Tibial artery (tissue), 4 donors: ENCODE measurements at regions not wholly inside any gene's neighbourhood (a gene's known extent, or its start where the extent isn't known, plus 50 kb on each side); places are given as distances from the start of the nearest gene placed in this dataset.

Experiments
- DNase-seq, 2 donors: peaks; one replicate each; pipeline ENCODE4 v3.0.0-alpha.2; 2019
- H3K27ac ChIP-seq, 2 donors: fragments of 200-600 bp; sonication (generic) in 1 of 2; 1 replicate in 1 of 2; 2 replicates in 1 of 2; pipeline ENCODE4 v1.5.1; 2018 to 2019; ENCODE audit warnings: mild to moderate bottlenecking in 1 of 2
- H3K27me3 ChIP-seq, 2 donors: fragments of 200-600 bp; sonication (generic) in 1 of 2; one replicate each; pipeline versions ENCODE4 v1.5.1 to v1.6.0; 2016 to 2019
- H3K36me3 ChIP-seq, 3 donors: fragments of 200-600 bp; sonication (generic) in 2 of 3; one replicate each; pipeline ENCODE4 v1.5.1; 2016 to 2019; ENCODE audit warnings: mild to moderate bottlenecking in 2 of 3
- H3K4me1 ChIP-seq, 4 donors: fragments of 200-600 bp; sonication (generic) in 2 of 4; 1 replicate in 3 of 4; 2 replicates in 1 of 4; pipeline ENCODE4 v1.5.1; 2016 to 2019
- H3K4me3 ChIP-seq, 2 donors: fragments of 200-600 bp; sonication (generic) in 1 of 2; 1 replicate in 1 of 2; 2 replicates in 1 of 2; pipeline ENCODE4 v1.5.1; 2018 to 2019; ENCODE audit warnings: mild to moderate bottlenecking in 2 of 2
- H3K9me3 ChIP-seq, 3 donors: fragments of 200-600 bp; sonication (generic) in 1 of 3; one replicate each; pipeline ENCODE4 v1.5.1; 2016 to 2019
- intact Hi-C: fragments of 100-400 bp; cut with DNase I; formaldehyde crosslinking; loops from one replicate; pipeline ENCODE4 v1.15.0; 2023; ENCODE audit warnings: low total_unique reads
- TF ChIP-seq, protein P1 (sequence below), 2 experiments: fragments of 200-600 bp in 1 of 2; fragments of 450-650 bp in 1 of 2; IDR thresholded peaks; one replicate each; pipeline ENCODE4 v1.5.1; 2017 to 2019; ENCODE audit warnings: antibody characterized with exemption in 2 of 2, mild to moderate bottlenecking in 1 of 2, moderate library complexity in 1 of 2

GRCh38 chr5:135102716-135103574, 68.9 kb upstream of the PITX1 start:
- intact Hi-C loops = no loop called here
- Histone ChIP-seq H3K9me3 (no peaks in the 10 kb centered on the region), H3K27ac (no peak overlapping the region), H3K4me1 (no peaks in the 10 kb centered on the region), H3K27me3 (no peaks in the 10 kb centered on the region), H3K4me3 (no peak overlapping the region), H3K36me3 (no peaks in the 10 kb centered on the region)
- TF ChIP-seq, protein P1, sequence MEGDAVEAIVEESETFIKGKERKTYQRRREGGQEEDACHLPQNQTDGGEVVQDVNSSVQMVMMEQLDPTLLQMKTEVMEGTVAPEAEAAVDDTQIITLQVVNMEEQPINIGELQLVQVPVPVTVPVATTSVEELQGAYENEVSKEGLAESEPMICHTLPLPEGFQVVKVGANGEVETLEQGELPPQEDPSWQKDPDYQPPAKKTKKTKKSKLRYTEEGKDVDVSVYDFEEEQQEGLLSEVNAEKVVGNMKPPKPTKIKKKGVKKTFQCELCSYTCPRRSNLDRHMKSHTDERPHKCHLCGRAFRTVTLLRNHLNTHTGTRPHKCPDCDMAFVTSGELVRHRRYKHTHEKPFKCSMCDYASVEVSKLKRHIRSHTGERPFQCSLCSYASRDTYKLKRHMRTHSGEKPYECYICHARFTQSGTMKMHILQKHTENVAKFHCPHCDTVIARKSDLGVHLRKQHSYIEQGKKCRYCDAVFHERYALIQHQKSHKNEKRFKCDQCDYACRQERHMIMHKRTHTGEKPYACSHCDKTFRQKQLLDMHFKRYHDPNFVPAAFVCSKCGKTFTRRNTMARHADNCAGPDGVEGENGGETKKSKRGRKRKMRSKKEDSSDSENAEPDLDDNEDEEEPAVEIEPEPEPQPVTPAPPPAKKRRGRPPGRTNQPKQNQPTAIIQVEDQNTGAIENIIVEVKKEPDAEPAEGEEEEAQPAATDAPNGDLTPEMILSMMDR (IDR thresholded peaks at IDR 0.05) = no peak
- DNase-seq = peak in 1 of 2 donors; percentile 50

DNA sequence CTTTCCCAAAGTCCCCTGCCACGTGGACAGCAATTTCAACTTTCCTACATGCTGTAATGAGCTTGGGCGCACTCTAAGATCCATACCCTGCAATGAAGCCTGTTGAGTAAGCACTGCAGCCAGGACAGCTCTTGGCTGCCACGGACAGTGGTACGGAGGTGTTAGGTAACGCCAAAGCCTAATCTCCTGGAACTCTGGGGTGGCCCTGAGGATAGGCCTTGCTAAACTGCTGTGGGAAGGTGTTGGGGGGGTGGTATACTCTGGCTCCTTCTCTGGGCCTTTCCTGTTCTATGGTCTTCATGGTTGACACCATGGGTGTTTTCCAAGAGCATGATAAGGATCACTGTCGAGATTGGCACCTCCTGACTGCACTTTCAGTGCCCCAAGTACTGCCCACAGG, 66.4 kb upstream of the PITX1 start:
- H3K4me1 ChIP-seq = no peaks in the 10 kb centered on the region
- H3K27ac ChIP-seq = no peak overlapping the region
- intact Hi-C loops = no loop called here
- TF ChIP-seq, protein P1 (IDR thresholded peaks at IDR 0.05) = no peak
- no peaks in the 10 kb centered on the region for H3K36me3 ChIP-seq
- no peaks in the 10 kb centered on the region for H3K27me3 ChIP-seq
- peak in 1 of 2 donors; percentile 16 for DNase-seq
- no peaks in the 10 kb centered on the region for H3K9me3 ChIP-seq
- H3K4me3 ChIP-seq = no peak overlapping the region

- intact Hi-C loops = no loop called here
- Histone ChIP-seq H3K27ac (no peak overlapping the region), H3K9me3 (no peaks in the 10 kb centered on the region), H3K27me3 (no peaks in the 10 kb centered on the region), H3K36me3 (no peaks in the 10 kb centered on the region), H3K4me1 (no peaks in the 10 kb centered on the region), H3K4me3 (no peak overlapping the region)
- TF ChIP-seq, protein P1 (IDR thresholded peaks at IDR 0.05) = no peak
- DNase-seq = peak in 1 of 2 donors; percentile 7
Measured at GRCh38 chr5:135100011-135100410, 66.0 kb upstream of the PITX1 start.

DNA sequence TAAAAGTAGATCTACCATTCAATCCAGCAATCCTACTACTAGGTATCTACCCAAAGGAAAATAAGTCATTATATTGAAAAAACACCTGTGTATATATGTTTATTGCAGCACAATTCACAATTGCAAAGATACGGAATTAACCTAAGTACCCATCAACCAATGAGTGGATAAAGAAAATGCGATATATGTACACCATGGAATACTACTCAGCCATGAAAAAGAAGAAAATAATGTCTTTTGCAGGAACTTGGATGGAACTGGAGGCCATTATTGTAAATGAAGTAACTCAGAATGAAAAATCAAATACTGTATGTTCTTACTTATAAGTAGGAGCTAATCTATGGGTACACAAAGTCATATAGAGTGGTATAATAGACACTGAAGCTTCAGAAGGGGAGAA, 63.4 kb upstream of the PITX1 start:
- H3K4me3 ChIP-seq = no peak overlapping the region
- DNase-seq = no peak
- intact Hi-C loops = no loop called here
- no peaks in the 10 kb centered on the region for H3K4me1 ChIP-seq
- H3K36me3 ChIP-seq = no peaks in the 10 kb centered on the region
- no peaks in the 10 kb centered on the region for H3K27me3 ChIP-seq
- TF ChIP-seq, protein P1 (IDR thresholded peaks at IDR 0.05) = no peak
- no peak overlapping the region for H3K27ac ChIP-seq
- H3K9me3 ChIP-seq = no peaks in the 10 kb centered on the region

DNA sequence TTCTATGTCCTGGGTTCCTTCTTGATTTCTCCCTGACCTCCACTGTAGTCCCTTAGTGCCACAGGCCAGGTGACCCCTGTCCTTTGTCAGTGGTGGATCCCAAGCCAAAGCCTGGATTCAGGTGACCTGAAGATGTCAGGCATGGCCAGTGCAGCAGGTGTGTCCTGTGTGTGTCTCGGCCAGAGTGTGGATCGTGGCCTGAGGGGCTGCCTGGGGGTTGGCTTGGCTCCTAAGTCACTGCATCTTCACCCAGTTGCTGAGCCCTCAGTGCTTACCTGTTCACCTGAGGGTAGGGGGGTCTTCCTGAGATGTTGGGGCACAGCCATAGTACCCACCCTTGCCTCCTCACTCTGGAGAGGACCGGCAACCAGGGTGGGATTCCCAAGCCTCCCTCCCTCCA, 61.8 kb upstream of the PITX1 start:
- no peak for DNase-seq
- no peak overlapping the region for H3K4me3 ChIP-seq
- TF ChIP-seq, protein P1 (IDR thresholded peaks at IDR 0.05) = no peak
- no peak overlapping the region for H3K27ac ChIP-seq
- H3K36me3 ChIP-seq = no peaks in the 10 kb centered on the region
- no peaks in the 10 kb centered on the region for H3K9me3 ChIP-seq
- no peaks in the 10 kb centered on the region for H3K27me3 ChIP-seq
- no peaks in the 10 kb centered on the region for H3K4me1 ChIP-seq
- intact Hi-C loops = no loop called here
